ENCODE measurements at regions not wholly inside any gene's neighbourhood (a gene's known extent, or its start where the extent isn't known, plus 50 kb on each side); places are given as distances from the start of the nearest gene placed in this dataset.
A peak's percentile ranks its signal among the peaks of the same experiment; 100 is the strongest.

DNA sequence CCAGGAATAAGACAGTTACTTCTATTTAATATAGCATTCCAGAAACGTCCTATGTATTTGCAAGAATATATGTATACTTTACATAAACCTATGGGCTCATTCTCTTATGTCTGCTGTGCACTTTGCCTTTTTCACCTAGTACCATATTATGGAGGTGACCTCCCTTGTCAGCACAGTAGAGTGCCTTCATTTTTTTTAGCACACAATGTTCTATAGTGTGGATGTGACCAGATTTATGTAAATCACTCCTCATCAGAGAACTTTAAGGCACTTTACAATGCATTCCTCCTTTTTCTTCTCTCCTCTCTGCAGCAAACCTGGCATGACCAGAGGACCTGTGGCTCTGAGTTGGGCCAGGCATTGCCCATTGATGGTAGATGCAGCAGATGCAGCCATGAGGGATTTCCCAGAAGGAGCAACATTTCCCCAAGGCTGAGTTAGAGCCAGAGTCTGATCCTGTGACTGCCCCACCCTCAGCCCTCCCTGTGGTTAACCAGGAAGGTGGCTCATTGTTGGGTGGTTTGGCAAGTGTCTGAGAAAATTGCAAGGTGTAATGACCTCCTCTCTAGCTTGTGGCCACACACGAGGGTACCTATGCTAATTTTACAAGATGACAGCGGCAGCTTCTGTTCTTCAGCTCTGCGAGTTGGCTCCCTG is 76.5 kb upstream of the DLX2 start:
- POLR2A ChIA-PET: no interaction called here
- DNase-seq (ENCODE audit: low read depth, low spot score): no peak
- H3K27ac ChIP-seq (ENCODE audit: low read length): no peak overlapping the region

DNA sequence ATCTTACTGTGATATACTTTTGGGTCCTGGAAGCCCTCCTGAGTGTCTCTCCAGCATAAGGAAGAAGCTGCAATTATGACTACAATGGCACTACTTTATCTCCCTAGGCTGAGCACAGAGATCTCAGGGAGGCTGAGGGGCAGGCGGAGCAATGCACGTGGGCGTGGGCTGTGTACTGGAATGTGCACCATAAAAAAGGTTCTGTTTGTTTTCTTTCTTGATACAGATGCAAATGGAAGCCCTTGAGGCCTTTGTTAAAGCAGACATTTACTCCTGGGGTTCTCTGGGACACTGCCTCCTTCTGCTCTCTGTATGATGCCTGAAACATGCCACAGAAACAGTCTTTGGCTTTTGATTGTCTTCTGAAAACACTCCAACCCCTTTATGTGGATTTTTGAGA is 79.1 kb upstream of the DLX2 start:
- ChIA-PET CTCF (interaction anchor here (0.9 kb wide), 1 partner anchor 279 kb away, joined by 3 read pairs; no protein-coding TSS in a partner anchor), POLR2A (no interaction called here)
- Histone ChIP-seq H3K4me1 (ENCODE audit: control insufficient read depth, insufficient read depth, low read length) (no peaks in the 10 kb centered on the region; the same call in 1 of the 2 replicates), H3K27me3 (ENCODE audit: control insufficient read depth, insufficient read depth, low read length) (no peaks in the 10 kb centered on the region), H3K36me3 (ENCODE audit: control insufficient read depth, insufficient read depth, low read length) (no peaks in the 10 kb centered on the region), H3K4me3 (ENCODE audit: low read depth in 2 of 2, low read length in 2 of 2) (no peak overlapping the region), H3K27ac (ENCODE audit: low read length) (no peak overlapping the region), H3K9me3 (ENCODE audit: control insufficient read depth, insufficient read depth, low read depth, low read length) (0 out of 2 replicates have a peak, but pooled peaks cover 4% of the 10 kb centered on the region)
- in situ Hi-C loops (cut with HindIII; ENCODE audit: low pct_unique_long_range_greater_than_20kb, low sequenced_read_pairs) (no loop called here), intact Hi-C loops (cut with micrococcal nuclease; ENCODE audit: unreplicated experiment) (no loop called here)
- no TSS peak for BruUV-seq (replicated peaks)
- ATAC-seq: 0 out of 2 replicates have a peak, but pooled peaks have one; percentile 68
- no peak for DNase-seq (ENCODE audit: low read depth, low spot score)
- TF ChIP-seq, protein P1, sequence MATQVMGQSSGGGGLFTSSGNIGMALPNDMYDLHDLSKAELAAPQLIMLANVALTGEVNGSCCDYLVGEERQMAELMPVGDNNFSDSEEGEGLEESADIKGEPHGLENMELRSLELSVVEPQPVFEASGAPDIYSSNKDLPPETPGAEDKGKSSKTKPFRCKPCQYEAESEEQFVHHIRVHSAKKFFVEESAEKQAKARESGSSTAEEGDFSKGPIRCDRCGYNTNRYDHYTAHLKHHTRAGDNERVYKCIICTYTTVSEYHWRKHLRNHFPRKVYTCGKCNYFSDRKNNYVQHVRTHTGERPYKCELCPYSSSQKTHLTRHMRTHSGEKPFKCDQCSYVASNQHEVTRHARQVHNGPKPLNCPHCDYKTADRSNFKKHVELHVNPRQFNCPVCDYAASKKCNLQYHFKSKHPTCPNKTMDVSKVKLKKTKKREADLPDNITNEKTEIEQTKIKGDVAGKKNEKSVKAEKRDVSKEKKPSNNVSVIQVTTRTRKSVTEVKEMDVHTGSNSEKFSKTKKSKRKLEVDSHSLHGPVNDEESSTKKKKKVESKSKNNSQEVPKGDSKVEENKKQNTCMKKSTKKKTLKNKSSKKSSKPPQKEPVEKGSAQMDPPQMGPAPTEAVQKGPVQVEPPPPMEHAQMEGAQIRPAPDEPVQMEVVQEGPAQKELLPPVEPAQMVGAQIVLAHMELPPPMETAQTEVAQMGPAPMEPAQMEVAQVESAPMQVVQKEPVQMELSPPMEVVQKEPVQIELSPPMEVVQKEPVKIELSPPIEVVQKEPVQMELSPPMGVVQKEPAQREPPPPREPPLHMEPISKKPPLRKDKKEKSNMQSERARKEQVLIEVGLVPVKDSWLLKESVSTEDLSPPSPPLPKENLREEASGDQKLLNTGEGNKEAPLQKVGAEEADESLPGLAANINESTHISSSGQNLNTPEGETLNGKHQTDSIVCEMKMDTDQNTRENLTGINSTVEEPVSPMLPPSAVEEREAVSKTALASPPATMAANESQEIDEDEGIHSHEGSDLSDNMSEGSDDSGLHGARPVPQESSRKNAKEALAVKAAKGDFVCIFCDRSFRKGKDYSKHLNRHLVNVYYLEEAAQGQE (IDR thresholded peaks at IDR 0.05; ENCODE audit: insufficient read depth in 1 of 2, low read depth in 2 of 2, low read length in 1 of 2): no peak
- TF ChIP-seq TCF7L2 (IDR thresholded peaks at IDR 0.05; ENCODE audit: low read depth, low read length) (no peak), POLR2AphosphoS5 (IDR thresholded peaks at IDR 0.05; ENCODE audit: low read depth, low read length) (no peak), SIN3A (IDR thresholded peaks at IDR 0.05; ENCODE audit: borderline replicate concordance, insufficient read depth, low read depth, low read length) (no peak)
- TF ChIP-seq, protein P2, sequence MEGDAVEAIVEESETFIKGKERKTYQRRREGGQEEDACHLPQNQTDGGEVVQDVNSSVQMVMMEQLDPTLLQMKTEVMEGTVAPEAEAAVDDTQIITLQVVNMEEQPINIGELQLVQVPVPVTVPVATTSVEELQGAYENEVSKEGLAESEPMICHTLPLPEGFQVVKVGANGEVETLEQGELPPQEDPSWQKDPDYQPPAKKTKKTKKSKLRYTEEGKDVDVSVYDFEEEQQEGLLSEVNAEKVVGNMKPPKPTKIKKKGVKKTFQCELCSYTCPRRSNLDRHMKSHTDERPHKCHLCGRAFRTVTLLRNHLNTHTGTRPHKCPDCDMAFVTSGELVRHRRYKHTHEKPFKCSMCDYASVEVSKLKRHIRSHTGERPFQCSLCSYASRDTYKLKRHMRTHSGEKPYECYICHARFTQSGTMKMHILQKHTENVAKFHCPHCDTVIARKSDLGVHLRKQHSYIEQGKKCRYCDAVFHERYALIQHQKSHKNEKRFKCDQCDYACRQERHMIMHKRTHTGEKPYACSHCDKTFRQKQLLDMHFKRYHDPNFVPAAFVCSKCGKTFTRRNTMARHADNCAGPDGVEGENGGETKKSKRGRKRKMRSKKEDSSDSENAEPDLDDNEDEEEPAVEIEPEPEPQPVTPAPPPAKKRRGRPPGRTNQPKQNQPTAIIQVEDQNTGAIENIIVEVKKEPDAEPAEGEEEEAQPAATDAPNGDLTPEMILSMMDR (IDR thresholded peaks at IDR 0.05): no peak

More for the DNA sequence above, 76.5 kb upstream of the DLX2 start:
- Histone ChIP-seq H3K4me1 (ENCODE audit: control insufficient read depth, insufficient read depth, low read length) (no peaks in the 10 kb centered on the region; the same call in 1 of the 2 replicates), H3K36me3 (ENCODE audit: control insufficient read depth, insufficient read depth, low read length) (no peaks in the 10 kb centered on the region), H3K27me3 (ENCODE audit: control insufficient read depth, insufficient read depth, low read length) (no peaks in the 10 kb centered on the region), H3K4me3 (ENCODE audit: low read depth in 2 of 2, low read length in 2 of 2) (no peak overlapping the region), H3K9me3 (ENCODE audit: control insufficient read depth, insufficient read depth, low read depth, low read length) (no peaks in the 10 kb centered on the region)
- no TSS peak for BruUV-seq (replicated peaks)
- intact Hi-C loops (cut with micrococcal nuclease; ENCODE audit: unreplicated experiment): no loop called here
- in situ Hi-C loops (cut with HindIII; ENCODE audit: low pct_unique_long_range_greater_than_20kb, low sequenced_read_pairs): no loop called here
- TF ChIP-seq, protein P2 (IDR thresholded peaks at IDR 0.05): no peak
- TF ChIP-seq TCF7L2 (IDR thresholded peaks at IDR 0.05; ENCODE audit: low read depth, low read length) (no peak), SIN3A (IDR thresholded peaks at IDR 0.05; ENCODE audit: borderline replicate concordance, insufficient read depth, low read depth, low read length) (no peak), POLR2AphosphoS5 (IDR thresholded peaks at IDR 0.05; ENCODE audit: low read depth, low read length) (no peak)
- CTCF ChIA-PET: no interaction called here
- no peak for ATAC-seq

Data from Panc1 (cell line).